IMR-90 (cell line): ENCODE measurements at regions not wholly inside any gene's neighbourhood (a gene's known extent, or its start where the extent isn't known, plus 50 kb on each side); places are given as distances from the start of the nearest gene placed in this dataset.

Experiments
- ATAC-seq: fragments of 200-7000 bp; cut with Tn5 transposase; 2 replicates; pipeline ENCODE4 v1.9.1; 2020; ENCODE audit warnings: low read depth, mild to moderate bottlenecking, moderate library complexity
- BruUV-seq: library from RNA; stranded (reverse); fragments of 400-500 nt; replicated peaks from 2 replicates; lab custom pipeline; 2021; lab: Mats Ljungman, UMichigan
- CTCF ChIA-PET: fragments of 300-600 bp; formaldehyde crosslinking; extraction: SDS; loops from one replicate; lab custom pipeline; 2021; ENCODE audit warnings: antibody characterized with exemption; lab: Yijun Ruan, JAX
- POLR2A ChIA-PET: fragments of 300-600 bp; sonication (Branson Sonifier 250); formaldehyde crosslinking; loops from one replicate; lab custom pipeline; 2022; ENCODE audit warnings: antibody characterized with exemption; ENCODE audit not compliant: unreplicated experiment; lab: Charles Lee
- DNase-seq: peaks from one replicate; pipeline ENCODE4 v3.0.0; 2013
- H2AFZ ChIP-seq: replicated peaks from 2 replicates; pipeline ENCODE3; 2013; ENCODE audit warnings: low read length, mild to moderate bottlenecking; ENCODE audit not compliant: poor library complexity
- H2AK5ac ChIP-seq: 2 replicates; pipeline ENCODE4 v1.6.1; 2013; ENCODE audit warnings: low read depth, low read length, inconsistent platforms
- H2AK9ac ChIP-seq: replicated peaks from 2 replicates; pipeline ENCODE3; 2013; ENCODE audit warnings: mild to moderate bottlenecking, low read depth, low read length, moderate library complexity; ENCODE audit not compliant: poor library complexity
- H2BK120ac ChIP-seq: 2 replicates; pipeline ENCODE4 v1.6.1; 2013; ENCODE audit warnings: low read depth, low read length, inconsistent platforms
- H2BK15ac ChIP-seq: 3 replicates; pipeline ENCODE4 v1.6.1; 2013; ENCODE audit warnings: low read depth, low read length, inconsistent platforms
- H2BK20ac ChIP-seq: 2 replicates; pipeline ENCODE4 v1.6.1; 2013; ENCODE audit warnings: low read depth, mild to moderate bottlenecking, inconsistent platforms, low read length, moderate library complexity
- H2BK5ac ChIP-seq: 2 replicates; pipeline ENCODE4 v1.6.1; 2013; ENCODE audit warnings: mild to moderate bottlenecking, low read depth, low read length, inconsistent platforms; ENCODE audit not compliant: poor library complexity, severe bottlenecking
- H3K14ac ChIP-seq: replicated peaks from 2 replicates; pipeline ENCODE4 v1.6.1; 2013; ENCODE audit warnings: low read depth, low read length, inconsistent platforms
- H3K18ac ChIP-seq: 2 replicates; pipeline ENCODE4 v1.6.1; 2013; ENCODE audit warnings: low read depth, low read length, control low read depth
- H3K23ac ChIP-seq: 2 replicates; pipeline ENCODE4 v1.6.1; 2013; ENCODE audit warnings: low read depth, low read length, inconsistent platforms
- H3K27ac ChIP-seq: 2 replicates; pipeline ENCODE4 v1.5.1; 2013; ENCODE audit warnings: mild to moderate bottlenecking, control low read depth, low read length; ENCODE audit not compliant: insufficient read depth
- H3K27me3 ChIP-seq: 2 replicates; pipeline ENCODE4 v1.6.1; 2013; ENCODE audit warnings: low read length; ENCODE audit not compliant: control insufficient read depth, insufficient read depth
- H3K36me3 ChIP-seq: 2 replicates; pipeline ENCODE4 v1.6.1; 2013; ENCODE audit warnings: low read length, mixed read lengths; ENCODE audit not compliant: control insufficient read depth, insufficient read depth
- H3K4ac ChIP-seq: 2 replicates; pipeline ENCODE4 v1.6.1; 2013; ENCODE audit warnings: low read depth, low read length, inconsistent platforms
- H3K4me1 ChIP-seq: 2 replicates; pipeline ENCODE4 v1.6.1; 2013; ENCODE audit warnings: low read length, mixed read lengths; ENCODE audit not compliant: control insufficient read depth, insufficient read depth
- H3K4me2 ChIP-seq: 2 replicates; pipeline ENCODE4 v1.6.1; 2013; ENCODE audit warnings: low read depth, mild to moderate bottlenecking, control low read depth, low read length, moderate library complexity
- H3K4me3 ChIP-seq: 2 replicates; pipeline ENCODE4 v1.5.1; 2013; ENCODE audit warnings: low read depth, mild to moderate bottlenecking, control low read depth, low read length, moderate library complexity; ENCODE audit not compliant: insufficient read depth
- H3K56ac ChIP-seq: 2 replicates; pipeline ENCODE4 v1.6.1; 2013; ENCODE audit warnings: low read length, inconsistent platforms; ENCODE audit not compliant: insufficient read depth; ENCODE audit errors: extremely low read depth
- H3K79me1 ChIP-seq, 2 experiments: 2 replicates each; pipeline ENCODE4 v1.6.1; 2013; ENCODE audit warnings: low read length in 2 of 2, inconsistent platforms in 1 of 2, low read depth in 1 of 2
- H3K9ac ChIP-seq: 2 replicates; pipeline ENCODE4 v1.6.1; 2013; ENCODE audit warnings: low read depth, low read length, control low read depth
- H3K9me1 ChIP-seq: 2 replicates; pipeline ENCODE4 v1.6.1; 2013; ENCODE audit warnings: low read length, inconsistent platforms; ENCODE audit not compliant: insufficient read depth
- H3K9me3 ChIP-seq: 2 replicates; pipeline ENCODE4 v1.6.1; 2013; ENCODE audit warnings: low read length; ENCODE audit not compliant: control insufficient read depth, insufficient read depth
- H4K20me1 ChIP-seq: 2 replicates; pipeline ENCODE4 v1.6.1; 2013; ENCODE audit warnings: low read length, inconsistent platforms; ENCODE audit not compliant: insufficient read depth
- H4K5ac ChIP-seq: 2 replicates; pipeline ENCODE4 v1.6.1; 2013; ENCODE audit warnings: mild to moderate bottlenecking, low read depth, low read length, control low read depth
- H4K8ac ChIP-seq, 2 experiments: 2 replicates each; pipeline ENCODE4 v1.6.1; 2013; ENCODE audit warnings: low read depth in 2 of 2, low read length in 2 of 2, control low read depth in 1 of 2, inconsistent platforms in 1 of 2
- H4K91ac ChIP-seq: 2 replicates; pipeline ENCODE4 v1.6.1; 2013; ENCODE audit warnings: low read depth, low read length, inconsistent platforms; ENCODE audit not compliant: insufficient read depth
- BHLHE40 ChIP-seq: fragments of 150-350 bp; IDR thresholded peaks from 2 replicates; pipeline ENCODE4 v1.6.1; 2016; ENCODE audit warnings: mild to moderate bottlenecking, low read depth, low read length
- CEBPB ChIP-seq: IDR thresholded peaks from 2 replicates; pipeline ENCODE4 v1.6.1; 2012; ENCODE audit warnings: low read depth, low read length, improper control_type of control experiment
- CTCF ChIP-seq: conservative IDR thresholded peaks from 2 replicates; pipeline ENCODE4 v1.5.1; 2012; ENCODE audit warnings: mild to moderate bottlenecking, low read depth, low read length, improper control_type of control experiment
- ELK1 ChIP-seq: fragments of 150-350 bp; IDR thresholded peaks from 2 replicates; pipeline ENCODE4 v1.6.1; 2016; ENCODE audit warnings: low read depth, mild to moderate bottlenecking, low read length, moderate library complexity, borderline replicate concordance
- FOS ChIP-seq: fragments of 150-350 bp; IDR thresholded peaks from 2 replicates; pipeline ENCODE4 v1.6.1; 2016; ENCODE audit warnings: low read depth, low read length
- MAFK ChIP-seq: IDR thresholded peaks from 2 replicates; pipeline ENCODE4 v1.6.1; 2012; ENCODE audit warnings: low read depth, low read length, improper control_type of control experiment
- MXI1 ChIP-seq: IDR thresholded peaks from 2 replicates; pipeline ENCODE4 v1.6.1; 2012; ENCODE audit warnings: low read depth, mild to moderate bottlenecking, low read length, moderate library complexity, borderline replicate concordance
- NFE2L2 ChIP-seq: fragments of 150-350 bp; IDR thresholded peaks from 2 replicates; pipeline ENCODE4 v1.6.1; 2016; ENCODE audit warnings: low read depth, mild to moderate bottlenecking, low read length
- POLR2A ChIP-seq: IDR thresholded peaks from 2 replicates; pipeline ENCODE4 v1.6.1; 2012; ENCODE audit warnings: mild to moderate bottlenecking, low read depth, low read length
- RAD21 ChIP-seq: IDR thresholded peaks from 2 replicates; pipeline ENCODE4 v1.6.1; 2012; ENCODE audit warnings: low read length, improper control_type of control experiment
- RCOR1 ChIP-seq: IDR thresholded peaks from 2 replicates; pipeline ENCODE4 v1.6.1; 2012; ENCODE audit warnings: mild to moderate bottlenecking, low read length, improper control_type of control experiment; ENCODE audit not compliant: insufficient replicate concordance
- RFX5 ChIP-seq: IDR thresholded peaks from 2 replicates; pipeline ENCODE4 v1.8.0; 2012; ENCODE audit warnings: low read depth, mild to moderate bottlenecking, low read length, moderate library complexity
- USF2 ChIP-seq: fragments of 150-350 bp; IDR thresholded peaks from 2 replicates; pipeline ENCODE4 v1.6.1; 2017; ENCODE audit warnings: mild to moderate bottlenecking, antibody characterized with exemption, low read length, low read depth
- WGBS, 2 experiments: methylation state at CpG; one replicate each; pipeline versions ENCODE4 v1.1.5 to v1.1.7; 2013; ENCODE audit warnings: missing lambda C conversion rate in 2 of 2; ENCODE audit not compliant: insufficient read length in 1 of 2; ENCODE audit errors: extremely low coverage in 2 of 2; 5-methylcytosine and 5-hydroxymethylcytosine counted together
- dilution Hi-C: fragments of 300-500 bp; cut with HindIII; formaldehyde crosslinking; loops from one replicate; pipeline ENCODE4 v1.14.3; 2018; ENCODE audit warnings: low sequenced_read_pairs; ENCODE audit not compliant: unreplicated experiment
- in situ Hi-C: fragments of 300-500 bp; cut with MboI; formaldehyde crosslinking; loops from 3 replicates; pipeline ENCODE4 v1.14.3; 2019; ENCODE audit warnings: low sequenced_read_pairs, inconsistent platforms, mixed read lengths
- intact Hi-C: fragments of 100-400 bp; cut with micrococcal nuclease; formaldehyde crosslinking; loops from 2 replicates; pipeline ENCODE4 v1.10.0; 2022

GRCh38 chr5:10858307-10858706 lies 97.3 kb upstream of the DAP start:
- H3K23ac ChIP-seq, result no peak overlapping the region
- H2AK9ac ChIP-seq, result no peak overlapping the region
- no peak overlapping the region for H4K91ac ChIP-seq
- H3K27me3 ChIP-seq, result no peaks in the 10 kb centered on the region
- no peak for ATAC-seq
- H3K4ac ChIP-seq, result peak overlapping the region; percentile 92
- peak overlapping the region; percentile 75; the same call in 1 of the 2 replicates for H2AK5ac ChIP-seq
- intact Hi-C loops, result no loop called here
- H3K9ac ChIP-seq, result no peak overlapping the region
- H3K14ac ChIP-seq, result no peak overlapping the region
- H3K56ac ChIP-seq, result no peak overlapping the region
- H3K4me2 ChIP-seq, result no peak overlapping the region
- H3K4me1 ChIP-seq, result peaks cover 18% of the 10 kb centered on the region
- no peak for DNase-seq
- H3K9me1 ChIP-seq, result peaks cover 26% of the 10 kb centered on the region
- no peak for TF ChIP-seq MXI1
- no peak for TF ChIP-seq CEBPB
- no peak for TF ChIP-seq CTCF
- TF ChIP-seq ELK1, result no peak
- no peak for TF ChIP-seq USF2
- no peak for TF ChIP-seq FOS
- no peak for TF ChIP-seq RAD21
- no peak for TF ChIP-seq BHLHE40
- TF ChIP-seq RCOR1, result no peak
- TF ChIP-seq RFX5, result no peak
- TF ChIP-seq POLR2A, result no peak
- no peak for TF ChIP-seq MAFK
- TF ChIP-seq NFE2L2, result no peak
- no TSS peak for BruUV-seq
- no peak overlapping the region for H2AFZ ChIP-seq
- H3K18ac ChIP-seq, result no peak overlapping the region
- H3K9me3 ChIP-seq, result no peaks in the 10 kb centered on the region; the same call in 1 of the 2 replicates
- H4K8ac ChIP-seq, result no peak overlapping the region
- H3K79me1 ChIP-seq, result no peaks in the 10 kb centered on the region
- H3K4me3 ChIP-seq, result no peak overlapping the region
- no peaks in the 10 kb centered on the region for H3K36me3 ChIP-seq
- no peak overlapping the region for H4K5ac ChIP-seq
- H2BK15ac ChIP-seq, result no peak overlapping the region
- no peaks in the 10 kb centered on the region for H4K20me1 ChIP-seq
- H2BK20ac ChIP-seq, result no peak overlapping the region
- dilution Hi-C loops, result no loop called here
- ChIA-PET POLR2A (no interaction called here), CTCF (no interaction called here)
- in situ Hi-C loops, result loop anchor here (10.0 kb wide), 1 partner anchor 404 kb away; no protein-coding TSS in a partner anchor
- no peak overlapping the region for H2BK5ac ChIP-seq
- peak overlapping the region; percentile 90; the same call in 1 of the 2 replicates for H2BK120ac ChIP-seq
- no CpG with 5 or more reads among the region's 5 CpGs for WGBS, 2 experiments
- H3K27ac ChIP-seq, result no peak overlapping the region
